ENCODE measurements at regions not wholly inside any gene's neighbourhood (a gene's known extent, or its start where the extent isn't known, plus 50 kb on each side); places are given as distances from the start of the nearest gene placed in this dataset.

GRCh38 chr10:62554632-62555199 lies 180.5 kb downstream of the ZNF365 start:
- peak in 1 of 2 experiments; percentile 37 for DNase-seq

- no peak for DNase-seq
These were observed 185.5 kb downstream of the ZNF365 start for GRCh38 chr10:62559481-62560200.

GRCh38 chr10:62560201-62560819 lies 186.1 kb downstream of the ZNF365 start:
- no peak for DNase-seq

- no peak for DNase-seq
These were observed 187.0 kb downstream of the ZNF365 start for GRCh38 chr10:62561151-62561550.

- no peak for DNase-seq
These were observed 187.9 kb downstream of the ZNF365 start for GRCh38 chr10:62562101-62562500.

- DNase-seq, result no peak
These were observed 188.6 kb downstream of the ZNF365 start for GRCh38 chr10:62562795-62563194.

GRCh38 chr10:62573929-62574328 lies 199.8 kb downstream of the ZNF365 start:
- DNase-seq, result no peak

- no peak for DNase-seq
These were observed 202.9 kb downstream of the ZNF365 start for GRCh38 chr10:62577076-62577475.

GRCh38 chr10:62577666-62578291 lies 203.6 kb downstream of the ZNF365 start:
- DNase-seq, result no peak

- no peak for DNase-seq
These were observed 204.1 kb downstream of the ZNF365 start for GRCh38 chr10:62578301-62578700.

- DNase-seq, result no peak
These were observed 204.7 kb downstream of the ZNF365 start for GRCh38 chr10:62578916-62579315.

GRCh38 chr10:62580396-62580795 lies 206.2 kb downstream of the ZNF365 start:
- DNase-seq, result no peak

GRCh38 chr10:62581351-62581750 lies 207.2 kb downstream of the ZNF365 start:
- DNase-seq, result no peak

GRCh38 chr10:62582101-62582705 lies 208.0 kb downstream of the ZNF365 start:
- no peak for DNase-seq

GRCh38 chr10:62582804-62583208 lies 208.6 kb downstream of the ZNF365 start:
- no peak for DNase-seq

GRCh38 chr10:62583876-62584615 lies 209.9 kb downstream of the ZNF365 start:
- DNase-seq, result no peak

GRCh38 chr10:62584731-62585130 lies 210.6 kb downstream of the ZNF365 start:
- DNase-seq, result no peak

GRCh38 chr10:62585211-62585775 lies 211.1 kb downstream of the ZNF365 start:
- no peak for DNase-seq

GRCh38 chr10:62587011-62587410 lies 212.8 kb downstream of the ZNF365 start:
- no peak for DNase-seq

- DNase-seq, result no peak
These were observed 213.9 kb downstream of the ZNF365 start for GRCh38 chr10:62588116-62588515.

GRCh38 chr10:62589689-62590088 lies 214.8 kb upstream of the ADO start:
- no peak for DNase-seq

GRCh38 chr10:62590306-62590705 lies 214.2 kb upstream of the ADO start:
- no peak for DNase-seq

All from SHP77 (cell line).